ENCODE measurements at regions not wholly inside any gene's neighbourhood (a gene's known extent, or its start where the extent isn't known, plus 50 kb on each side); places are given as distances from the start of the nearest gene placed in this dataset.

DNA sequence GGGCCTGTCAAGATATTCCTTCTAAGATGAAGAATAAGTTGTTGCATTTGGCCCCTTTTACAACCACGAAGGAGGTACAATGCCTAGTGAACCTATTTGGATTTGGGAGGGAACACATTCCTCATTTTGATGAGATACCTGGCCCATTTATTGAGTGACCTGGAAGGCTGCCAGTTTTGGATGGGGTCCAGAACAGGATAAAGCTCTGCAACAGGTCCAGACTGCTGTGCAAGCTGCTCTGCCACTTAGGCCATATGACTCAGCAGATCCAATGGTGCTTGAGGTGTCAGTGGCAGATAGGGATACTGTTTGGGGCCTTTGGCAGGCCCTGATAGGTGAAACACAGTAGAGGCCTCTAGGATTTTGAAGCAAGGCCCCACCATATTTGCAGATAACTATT, 704.6 kb downstream of the CCSER2 start:
- Mint-ChIP-seq H3K4me3 (no peak overlapping the region), H3K4me1 (no peaks in the 10 kb centered on the region), H3K27ac (no peak overlapping the region), H3K36me3 (peaks cover 34% of the 10 kb centered on the region), H3K9me3 (peaks cover 77% of the 10 kb centered on the region), H3K27me3 (ENCODE audit: low read depth) (no peaks in the 10 kb centered on the region)
- TF ChIP-seq CREM (CRISPR knock-in tag; IDR thresholded peaks at IDR 0.05) (no peak), ZNF671 (CRISPR knock-in tag; IDR thresholded peaks at IDR 0.05) (no peak), NFE2L1 (CRISPR knock-in tag; IDR thresholded peaks at IDR 0.05) (no peak), TEAD1 (CRISPR knock-in tag; IDR thresholded peaks at IDR 0.05) (no peak)
- TF ChIP-seq, protein P1, sequence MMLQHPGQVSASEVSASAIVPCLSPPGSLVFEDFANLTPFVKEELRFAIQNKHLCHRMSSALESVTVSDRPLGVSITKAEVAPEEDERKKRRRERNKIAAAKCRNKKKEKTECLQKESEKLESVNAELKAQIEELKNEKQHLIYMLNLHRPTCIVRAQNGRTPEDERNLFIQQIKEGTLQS (CRISPR knock-in tag; conservative IDR thresholded peaks at IDR 0.05), result no peak
- ChIA-PET CTCF (no interaction called here), POLR2A (no interaction called here)
- no peak for DNase-seq (ENCODE audit: low spot score)
- no peak for ATAC-seq

DNA sequence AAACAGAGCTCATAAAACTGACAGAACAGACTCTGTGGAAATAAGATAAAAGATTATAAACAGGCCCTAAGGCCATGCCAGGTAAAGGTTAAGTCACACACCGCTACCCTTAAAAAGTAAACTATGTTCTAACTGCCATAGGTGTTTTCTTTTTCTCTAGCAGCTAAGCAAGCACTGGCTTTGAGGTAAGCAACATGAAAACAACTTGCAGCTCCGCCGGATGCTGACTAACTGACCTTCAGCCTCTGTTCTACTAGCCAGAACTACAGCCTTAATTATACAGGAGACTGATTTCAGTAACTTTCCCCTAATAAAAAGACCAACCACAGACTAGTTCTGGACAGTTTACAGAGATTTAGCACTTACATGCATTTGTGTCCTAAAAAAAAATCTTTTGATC, 708.3 kb downstream of the CCSER2 start:
- H3K4me3 Mint-ChIP-seq, result no peak overlapping the region
- DNase-seq (ENCODE audit: low spot score) (no peak), ATAC-seq (no peak)
- TF ChIP-seq, protein P2, sequence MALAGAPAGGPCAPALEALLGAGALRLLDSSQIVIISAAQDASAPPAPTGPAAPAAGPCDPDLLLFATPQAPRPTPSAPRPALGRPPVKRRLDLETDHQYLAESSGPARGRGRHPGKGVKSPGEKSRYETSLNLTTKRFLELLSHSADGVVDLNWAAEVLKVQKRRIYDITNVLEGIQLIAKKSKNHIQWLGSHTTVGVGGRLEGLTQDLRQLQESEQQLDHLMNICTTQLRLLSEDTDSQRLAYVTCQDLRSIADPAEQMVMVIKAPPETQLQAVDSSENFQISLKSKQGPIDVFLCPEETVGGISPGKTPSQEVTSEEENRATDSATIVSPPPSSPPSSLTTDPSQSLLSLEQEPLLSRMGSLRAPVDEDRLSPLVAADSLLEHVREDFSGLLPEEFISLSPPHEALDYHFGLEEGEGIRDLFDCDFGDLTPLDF (CRISPR knock-in tag; IDR thresholded peaks at IDR 0.05), result no peak
- TF ChIP-seq SMAD3 (CRISPR knock-in tag; IDR thresholded peaks at IDR 0.05; ENCODE audit: borderline replicate concordance) (no peak), ZNF138 (CRISPR knock-in tag; conservative IDR thresholded peaks at IDR 0.05) (no peak), ZNF396 (CRISPR knock-in tag; IDR thresholded peaks at IDR 0.05; ENCODE audit: borderline replicate concordance) (no peak), JUN (CRISPR knock-in tag; IDR thresholded peaks at IDR 0.05) (no peak), NFE2L1 (CRISPR knock-in tag; IDR thresholded peaks at IDR 0.05) (no peak), RORB (CRISPR knock-in tag; IDR thresholded peaks at IDR 0.05) (no peak), MXD4 (CRISPR knock-in tag; IDR thresholded peaks at IDR 0.05; ENCODE audit: borderline replicate concordance) (no peak), TEAD1 (CRISPR knock-in tag; IDR thresholded peaks at IDR 0.05) (no peak), KAT7 (CRISPR knock-in tag; IDR thresholded peaks at IDR 0.05; ENCODE audit: borderline replicate concordance) (no peak), NR2C2 (CRISPR knock-in tag; IDR thresholded peaks at IDR 0.05) (no peak)
- TF ChIP-seq, protein P3, sequence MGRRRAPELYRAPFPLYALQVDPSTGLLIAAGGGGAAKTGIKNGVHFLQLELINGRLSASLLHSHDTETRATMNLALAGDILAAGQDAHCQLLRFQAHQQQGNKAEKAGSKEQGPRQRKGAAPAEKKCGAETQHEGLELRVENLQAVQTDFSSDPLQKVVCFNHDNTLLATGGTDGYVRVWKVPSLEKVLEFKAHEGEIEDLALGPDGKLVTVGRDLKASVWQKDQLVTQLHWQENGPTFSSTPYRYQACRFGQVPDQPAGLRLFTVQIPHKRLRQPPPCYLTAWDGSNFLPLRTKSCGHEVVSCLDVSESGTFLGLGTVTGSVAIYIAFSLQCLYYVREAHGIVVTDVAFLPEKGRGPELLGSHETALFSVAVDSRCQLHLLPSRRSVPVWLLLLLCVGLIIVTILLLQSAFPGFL (CRISPR knock-in tag; IDR thresholded peaks at IDR 0.05; ENCODE audit: borderline replicate concordance), result no peak
- TF ChIP-seq, protein P4, sequence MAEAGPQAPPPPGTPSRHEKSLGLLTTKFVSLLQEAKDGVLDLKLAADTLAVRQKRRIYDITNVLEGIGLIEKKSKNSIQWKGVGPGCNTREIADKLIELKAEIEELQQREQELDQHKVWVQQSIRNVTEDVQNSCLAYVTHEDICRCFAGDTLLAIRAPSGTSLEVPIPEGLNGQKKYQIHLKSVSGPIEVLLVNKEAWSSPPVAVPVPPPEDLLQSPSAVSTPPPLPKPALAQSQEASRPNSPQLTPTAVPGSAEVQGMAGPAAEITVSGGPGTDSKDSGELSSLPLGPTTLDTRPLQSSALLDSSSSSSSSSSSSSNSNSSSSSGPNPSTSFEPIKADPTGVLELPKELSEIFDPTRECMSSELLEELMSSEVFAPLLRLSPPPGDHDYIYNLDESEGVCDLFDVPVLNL (CRISPR knock-in tag; IDR thresholded peaks at IDR 0.05; ENCODE audit: borderline replicate concordance, low read depth), result no peak
- TF ChIP-seq, protein P5, sequence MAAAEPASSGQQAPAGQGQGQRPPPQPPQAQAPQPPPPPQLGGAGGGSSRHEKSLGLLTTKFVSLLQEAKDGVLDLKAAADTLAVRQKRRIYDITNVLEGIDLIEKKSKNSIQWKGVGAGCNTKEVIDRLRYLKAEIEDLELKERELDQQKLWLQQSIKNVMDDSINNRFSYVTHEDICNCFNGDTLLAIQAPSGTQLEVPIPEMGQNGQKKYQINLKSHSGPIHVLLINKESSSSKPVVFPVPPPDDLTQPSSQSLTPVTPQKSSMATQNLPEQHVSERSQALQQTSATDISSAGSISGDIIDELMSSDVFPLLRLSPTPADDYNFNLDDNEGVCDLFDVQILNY (CRISPR knock-in tag; IDR thresholded peaks at IDR 0.05), result no peak
- TF ChIP-seq, protein P6, sequence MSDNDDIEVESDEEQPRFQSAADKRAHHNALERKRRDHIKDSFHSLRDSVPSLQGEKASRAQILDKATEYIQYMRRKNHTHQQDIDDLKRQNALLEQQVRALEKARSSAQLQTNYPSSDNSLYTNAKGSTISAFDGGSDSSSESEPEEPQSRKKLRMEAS (CRISPR knock-in tag; IDR thresholded peaks at IDR 0.05), result no peak
- TF ChIP-seq, protein P7, sequence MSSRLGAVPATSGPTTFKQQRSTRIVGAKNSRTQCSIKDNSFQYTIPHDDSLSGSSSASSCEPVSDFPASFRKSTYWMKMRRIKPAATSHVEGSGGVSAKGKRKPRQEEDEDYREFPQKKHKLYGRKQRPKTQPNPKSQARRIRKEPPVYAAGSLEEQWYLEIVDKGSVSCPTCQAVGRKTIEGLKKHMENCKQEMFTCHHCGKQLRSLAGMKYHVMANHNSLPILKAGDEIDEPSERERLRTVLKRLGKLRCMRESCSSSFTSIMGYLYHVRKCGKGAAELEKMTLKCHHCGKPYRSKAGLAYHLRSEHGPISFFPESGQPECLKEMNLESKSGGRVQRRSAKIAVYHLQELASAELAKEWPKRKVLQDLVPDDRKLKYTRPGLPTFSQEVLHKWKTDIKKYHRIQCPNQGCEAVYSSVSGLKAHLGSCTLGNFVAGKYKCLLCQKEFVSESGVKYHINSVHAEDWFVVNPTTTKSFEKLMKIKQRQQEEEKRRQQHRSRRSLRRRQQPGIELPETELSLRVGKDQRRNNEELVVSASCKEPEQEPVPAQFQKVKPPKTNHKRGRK (CRISPR knock-in tag; IDR thresholded peaks at IDR 0.05; ENCODE audit: borderline replicate concordance), result no peak
- H3K36me3 Mint-ChIP-seq, result peaks cover 21% of the 10 kb centered on the region
- H3K27me3 Mint-ChIP-seq (ENCODE audit: low read depth), result peaks cover 4% of the 10 kb centered on the region; the same call in 1 of the 2 replicates
- no peaks in the 10 kb centered on the region for H3K4me1 Mint-ChIP-seq
- peaks cover 67% of the 10 kb centered on the region for H3K9me3 Mint-ChIP-seq
- POLR2A ChIA-PET, result no interaction called here
- CTCF ChIA-PET, result no interaction called here
- H3K27ac Mint-ChIP-seq, result no peak overlapping the region

Measured in WTC11 (cell line).